Lung (tissue), 11 donors: ENCODE measurements at regions not wholly inside any gene's neighbourhood (a gene's known extent, or its start where the extent isn't known, plus 50 kb on each side); places are given as distances from the start of the nearest gene placed in this dataset.

Source experiments
- ATAC-seq: fragments of 200-7000 bp; cut with Tn5 transposase; one replicate; pipeline ENCODE4 v1.9.1; 2020; ENCODE audit warnings: moderate number of reproducible peaks; ENCODE audit not compliant: insufficient read depth, low FRiP score
- DNase-seq, 3 donors: peaks; one replicate each; pipeline ENCODE4 v3.0.0-alpha.2; 2013 to 2017
- H3K27ac ChIP-seq, 2 donors: one replicate each; pipeline ENCODE4 v1.5.1; 2013; ENCODE audit warnings: mild to moderate bottlenecking in 2 of 2, moderate library complexity in 2 of 2, control low read depth in 1 of 2, inconsistent platforms in 1 of 2, low read depth in 1 of 2, low read length in 1 of 2
- H3K27me3 ChIP-seq, 3 donors: one replicate each; pipeline ENCODE4 v1.5.1; 2013; ENCODE audit warnings: low read length in 2 of 3; ENCODE audit not compliant: control insufficient read depth in 3 of 3, insufficient read depth in 3 of 3
- H3K36me3 ChIP-seq, 4 donors: one replicate each; pipeline ENCODE4 v1.5.1; 2013; ENCODE audit warnings: low read length in 4 of 4, mild to moderate bottlenecking in 1 of 4, moderate library complexity in 1 of 4; ENCODE audit not compliant: control insufficient read depth in 4 of 4, insufficient read depth in 4 of 4
- H3K4me1 ChIP-seq, 5 donors: one replicate each; pipeline ENCODE4 v1.5.1; 2013; ENCODE audit warnings: low read length in 5 of 5, mild to moderate bottlenecking in 2 of 5, moderate library complexity in 1 of 5; ENCODE audit not compliant: control insufficient read depth in 5 of 5, insufficient read depth in 5 of 5
- H3K4me3 ChIP-seq: one replicate; pipeline ENCODE4 v1.5.1; 2013; ENCODE audit warnings: mild to moderate bottlenecking, control low read depth, moderate library complexity
- H3K9ac ChIP-seq, 2 donors: one replicate each; pipeline ENCODE4 v1.5.1; 2013; ENCODE audit warnings: low read length in 2 of 2, control low read depth in 1 of 2; ENCODE audit not compliant: insufficient read depth in 1 of 2
- H3K9me3 ChIP-seq, 4 donors: one replicate each; pipeline ENCODE4 v1.5.1; 2013; ENCODE audit warnings: low read length in 3 of 4, mild to moderate bottlenecking in 1 of 4, moderate library complexity in 1 of 4; ENCODE audit not compliant: control insufficient read depth in 4 of 4, insufficient read depth in 3 of 4
- CTCF ChIP-seq: IDR thresholded peaks from 2 replicates; pipeline ENCODE4 v1.5.1; 2012; ENCODE audit warnings: mild to moderate bottlenecking; ENCODE audit errors: control extremely low read depth, extremely low read depth
- WGBS, 2 donors: extraction: QIAGEN DNeasy Blood & Tissue Kit; methylation state at CpG; one replicate each; pipeline ENCODE4 v1.1.7; 2013; 5-methylcytosine and 5-hydroxymethylcytosine counted together
- donor health status: control.
- donor health status: control.
- donor health status: Bipolar disorder and iron deficiency.
- donor health status: healthy.
- donor health status: DM: yes; HTN: yes; CAD: no.

DNA sequence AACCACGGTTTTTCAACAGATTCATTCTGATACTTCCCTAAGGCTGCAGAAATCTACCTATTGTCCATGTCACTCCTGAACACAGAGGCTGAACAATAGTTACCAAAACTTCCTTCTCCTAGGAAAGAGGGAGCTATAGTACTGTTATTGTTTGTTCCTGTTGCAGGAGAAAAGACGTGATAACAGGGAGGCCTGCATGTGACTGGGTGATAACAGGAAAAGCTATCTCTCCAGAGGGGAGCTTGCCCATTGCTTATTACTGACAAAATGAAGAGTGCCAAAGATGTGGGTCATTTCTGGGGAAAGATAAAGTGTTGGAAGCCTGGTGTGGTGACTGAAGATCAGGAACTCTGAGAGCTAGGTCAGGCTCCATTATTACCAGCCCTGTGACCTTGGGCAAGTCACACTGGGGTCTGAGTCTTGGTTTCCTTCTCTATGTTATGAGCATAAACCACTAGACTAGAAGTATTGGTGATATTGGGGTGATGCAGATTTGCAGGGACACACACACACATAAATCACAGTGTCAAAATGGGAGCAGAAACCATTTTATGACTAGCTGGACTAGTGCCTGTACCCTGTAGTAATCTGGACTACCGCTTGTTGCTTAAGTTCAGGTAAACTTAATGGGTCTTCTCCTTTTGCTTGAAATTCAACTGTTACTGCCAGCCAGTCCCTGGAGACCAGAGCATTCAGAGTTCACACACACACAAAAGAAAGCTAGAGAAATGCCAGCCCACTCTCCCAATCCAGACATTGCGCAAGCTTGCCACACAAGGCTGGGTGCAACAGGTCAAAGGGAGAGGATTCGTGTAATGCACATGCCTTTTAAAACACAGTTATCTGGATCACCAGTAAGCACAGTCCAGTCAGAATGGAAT, 136.0 kb upstream of the CNR1 start:
- no peaks in the 10 kb centered on the region for H3K36me3 ChIP-seq
- no peak for DNase-seq
- no peak overlapping the region for H3K27ac ChIP-seq
- 62 to 64% methylated on average over 5 of the region's 5 CpGs for WGBS, 2 donors
- no peak for ATAC-seq
- H3K4me3 ChIP-seq: no peak overlapping the region
- no peaks in the 10 kb centered on the region for H3K27me3 ChIP-seq
- TF ChIP-seq CTCF: no peak
- H3K9me3 ChIP-seq: peaks cover 0 to 3% (median 0%) of the 10 kb centered on the region in 4 donors
- no peaks in the 10 kb centered on the region for H3K4me1 ChIP-seq
- H3K9ac ChIP-seq: no peak overlapping the region

GRCh38 chr6:88301256-88301655, 135.1 kb upstream of the CNR1 start:
- no peak overlapping the region for H3K4me3 ChIP-seq
- DNase-seq (no peak), ATAC-seq (no peak)
- H3K36me3 ChIP-seq: no peaks in the 10 kb centered on the region
- no peaks in the 10 kb centered on the region for H3K4me1 ChIP-seq
- no peak overlapping the region for H3K27ac ChIP-seq
- H3K9me3 ChIP-seq: peaks cover 0 to 3% (median 0%) of the 10 kb centered on the region in 4 donors
- no peak for TF ChIP-seq CTCF
- H3K9ac ChIP-seq: no peak overlapping the region
- no peaks in the 10 kb centered on the region for H3K27me3 ChIP-seq

GRCh38 chr6:88298066-88298845, 132.1 kb upstream of the CNR1 start:
- no peaks in the 10 kb centered on the region for H3K27me3 ChIP-seq
- no peak for DNase-seq

More at GRCh38 chr6:88298066-88298845, 132.1 kb upstream of the CNR1 start:
- Histone ChIP-seq H3K9me3 (no peaks in the 10 kb centered on the region), H3K36me3 (no peaks in the 10 kb centered on the region), H3K4me3 (no peak overlapping the region), H3K4me1 (no peaks in the 10 kb centered on the region), H3K9ac (no peak overlapping the region), H3K27ac (no peak overlapping the region)
- ATAC-seq: no peak
- TF ChIP-seq CTCF: no peak
- WGBS, 2 donors: 85 to 91% methylated on average over 11 of the region's 11 CpGs
